Esophagus mucosa (tissue), 1 donor: ENCODE measurements at regions not wholly inside any gene's neighbourhood (a gene's known extent, or its start where the extent isn't known, plus 50 kb on each side); places are given as distances from the start of the nearest gene placed in this dataset.

ENCODE experiments used
- ATAC-seq: fragments of 200-7000 bp; cut with Tn5 transposase; one replicate; pipeline ENCODE4 v1.9.1; 2020
- donor health status: DM: yes; HTN: yes; CAD: no.

- no peak for ATAC-seq
Measured at GRCh38 chr2:172153156-172153555, 50.5 kb upstream of the DLX2 start.

- ATAC-seq, result no peak
Measured at GRCh38 chr2:172153757-172154156, 51.1 kb upstream of the DLX2 start.

- no peak for ATAC-seq
Measured at GRCh38 chr2:172155752-172156151, 53.1 kb upstream of the DLX2 start.

GRCh38 chr2:172160839-172161238, 58.1 kb upstream of the DLX2 start:
- ATAC-seq, result no peak

- no peak for ATAC-seq
Measured at GRCh38 chr2:172162225-172162733, 59.6 kb upstream of the DLX2 start.

- peak; percentile 22 for ATAC-seq
Measured at GRCh38 chr2:172162739-172163336, 60.1 kb upstream of the DLX2 start.

GRCh38 chr2:172168917-172169346, 66.2 kb upstream of the DLX2 start:
- peak; percentile 55 for ATAC-seq

- ATAC-seq, result no peak
Measured at GRCh38 chr2:172169611-172170010, 66.9 kb upstream of the DLX2 start.

- ATAC-seq, result peak; percentile 97
Measured at GRCh38 chr2:172172513-172173173, 69.9 kb upstream of the DLX2 start.

- ATAC-seq, result no peak
Measured at GRCh38 chr2:172173174-172173706, 70.5 kb upstream of the DLX2 start.

GRCh38 chr2:172177581-172177980, 74.9 kb upstream of the DLX2 start:
- no peak for ATAC-seq

- ATAC-seq, result peak; percentile 8
Measured at GRCh38 chr2:172177996-172178395, 75.3 kb upstream of the DLX2 start.

GRCh38 chr2:172179045-172179701, 76.5 kb upstream of the DLX2 start:
- ATAC-seq, result peak; percentile 81

- ATAC-seq, result no peak
Measured at GRCh38 chr2:172181840-172182239, 79.1 kb upstream of the DLX2 start.

GRCh38 chr2:172182624-172183023, 79.9 kb upstream of the DLX2 start:
- ATAC-seq, result no peak

GRCh38 chr2:172193331-172194089, 90.8 kb upstream of the DLX2 start:
- ATAC-seq, result no peak

GRCh38 chr2:172195836-172196376, 93.2 kb upstream of the DLX2 start:
- peak; percentile 94 for ATAC-seq

GRCh38 chr2:172196768-172197431, 94.2 kb upstream of the DLX2 start:
- peak; percentile 94 for ATAC-seq

GRCh38 chr2:172198361-172198760, 95.7 kb upstream of the DLX2 start:
- ATAC-seq, result no peak

GRCh38 chr2:172198908-172199307, 96.2 kb upstream of the DLX2 start:
- no peak for ATAC-seq

- ATAC-seq, result no peak
Measured at GRCh38 chr2:172200495-172201085, 97.9 kb upstream of the DLX2 start.
